ENCODE measurements at regions not wholly inside any gene's neighbourhood (a gene's known extent, or its start where the extent isn't known, plus 50 kb on each side); places are given as distances from the start of the nearest gene placed in this dataset.

- Histone ChIP-seq H3K4me3 (no peak overlapping the region), H3K27ac (no peak overlapping the region)
- no peak for TF ChIP-seq CTCF (IDR thresholded peaks at IDR 0.05)
- DNase-seq (ENCODE audit: low spot score), result no peak
Measured at GRCh38 chr14:95466506-95466905, 49.9 kb downstream of the SYNE3 start.

DNA sequence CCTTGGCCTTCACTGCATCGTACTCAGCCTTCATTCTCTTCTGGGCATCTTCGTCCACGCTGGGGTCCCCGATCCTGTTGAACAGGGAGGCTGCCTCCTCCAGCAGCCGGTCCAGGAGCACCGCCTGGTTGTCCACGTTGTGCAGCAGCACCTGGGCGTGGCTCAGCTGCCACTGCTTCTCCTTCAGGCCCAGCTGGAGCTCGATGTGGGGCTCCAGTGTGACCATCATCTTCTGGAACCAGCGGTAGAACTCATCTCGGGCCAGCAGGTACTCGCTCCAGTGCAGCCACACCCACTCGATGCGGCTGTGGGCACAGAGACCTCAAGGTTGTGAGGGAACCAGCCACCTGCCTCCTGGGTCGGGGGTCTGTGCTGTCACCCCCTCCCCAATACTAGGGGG lies 50.5 kb downstream of the SYNE3 start:
- Histone ChIP-seq H3K27ac (no peak overlapping the region), H3K4me3 (no peak overlapping the region)
- no peak for DNase-seq (ENCODE audit: low spot score)
- no peak for TF ChIP-seq CTCF (IDR thresholded peaks at IDR 0.05)

DNA sequence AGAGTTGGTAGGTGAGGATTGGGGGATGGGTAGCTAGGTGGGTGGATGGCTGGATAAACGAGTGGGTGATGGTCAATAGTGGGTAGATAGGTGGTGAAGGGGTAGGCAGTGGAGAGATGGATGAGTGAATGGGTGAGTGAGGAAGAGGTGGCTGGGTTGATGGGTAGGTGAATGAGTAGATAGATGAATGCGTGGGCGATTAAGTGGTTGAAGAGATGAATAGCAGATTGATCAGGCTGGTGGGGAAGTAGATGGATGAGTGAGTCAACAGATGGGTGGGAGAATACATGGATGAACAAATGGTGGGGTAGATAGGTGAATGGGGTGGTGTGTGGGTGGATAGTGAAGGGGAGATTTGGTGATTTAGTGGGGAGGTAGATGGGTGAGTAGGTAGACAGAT lies 51.1 kb downstream of the SYNE3 start:
- no peak overlapping the region for H3K4me3 ChIP-seq
- no peak overlapping the region for H3K27ac ChIP-seq
- DNase-seq (ENCODE audit: low spot score), result no peak
- TF ChIP-seq CTCF (IDR thresholded peaks at IDR 0.05), result no peak

DNA sequence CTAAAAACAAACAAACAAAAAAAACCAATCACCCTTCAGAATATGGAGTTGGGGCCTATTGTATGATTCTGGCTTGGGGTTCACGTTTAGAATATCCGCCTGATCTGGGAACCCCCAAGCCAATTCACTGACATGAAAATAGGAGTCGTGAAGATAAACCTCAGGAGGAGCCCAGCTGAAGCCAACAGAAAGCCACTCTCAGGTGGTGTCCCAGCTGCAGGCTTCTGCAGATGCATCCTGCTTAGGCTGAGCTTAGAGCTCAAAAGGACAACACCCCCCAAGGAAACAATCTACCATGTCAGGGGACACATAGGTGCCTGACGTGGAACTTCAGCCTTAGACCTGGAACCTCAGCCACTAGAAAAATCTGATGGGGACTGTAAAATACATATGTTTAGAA lies 51.9 kb downstream of the SYNE3 start:
- no peak overlapping the region for H3K27ac ChIP-seq

GRCh38 chr14:95464103-95464502 lies 52.3 kb downstream of the SYNE3 start:
- no peak overlapping the region for H3K4me3 ChIP-seq
- no peak for DNase-seq (ENCODE audit: low spot score)
- no peak for TF ChIP-seq CTCF (IDR thresholded peaks at IDR 0.05)
- H3K27ac ChIP-seq, result no peak overlapping the region

More for the DNA sequence above, 51.9 kb downstream of the SYNE3 start:
- DNase-seq (ENCODE audit: low spot score), result no peak
- no peak for TF ChIP-seq CTCF (IDR thresholded peaks at IDR 0.05)
- H3K4me3 ChIP-seq, result no peak overlapping the region

DNA sequence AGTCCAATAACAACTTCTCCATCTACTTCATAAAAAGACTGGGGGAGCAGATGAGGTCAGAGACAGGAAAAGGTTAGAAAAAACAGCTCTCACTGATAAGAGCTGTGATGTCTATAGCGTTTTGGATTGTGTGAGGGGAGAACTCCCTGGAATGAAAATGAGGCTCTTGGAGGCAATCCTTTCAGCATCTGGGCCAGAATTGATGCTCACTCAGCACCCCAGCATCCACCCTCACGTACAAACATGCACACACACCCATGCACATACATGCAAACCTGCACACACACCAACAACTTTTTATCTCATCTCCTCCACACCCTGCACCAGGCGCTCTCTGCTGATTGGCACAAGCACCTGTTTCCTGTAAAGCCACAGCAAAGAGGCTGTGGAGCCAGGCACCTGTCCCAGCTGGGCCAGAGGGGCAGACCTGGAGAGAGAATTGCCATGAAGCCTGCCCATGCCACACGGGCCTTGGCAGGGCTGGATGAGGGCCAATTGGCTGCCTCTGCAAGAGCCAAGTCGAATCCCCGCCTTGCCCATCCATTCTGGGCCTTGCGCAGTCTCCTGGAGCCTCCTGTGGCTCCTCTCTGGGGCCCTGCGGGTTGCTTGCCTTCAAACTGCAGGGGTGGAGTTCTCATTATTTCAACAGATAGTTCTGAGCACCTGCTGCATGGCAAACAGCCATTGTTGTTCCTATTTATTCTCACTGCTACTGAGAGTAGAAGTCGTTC lies 53.1 kb downstream of the SYNE3 start:
- DNase-seq (ENCODE audit: low spot score), result no peak
- H3K4me3 ChIP-seq, result no peak overlapping the region
- no peak for TF ChIP-seq CTCF (IDR thresholded peaks at IDR 0.05)
- H3K27ac ChIP-seq, result no peak overlapping the region

DNA sequence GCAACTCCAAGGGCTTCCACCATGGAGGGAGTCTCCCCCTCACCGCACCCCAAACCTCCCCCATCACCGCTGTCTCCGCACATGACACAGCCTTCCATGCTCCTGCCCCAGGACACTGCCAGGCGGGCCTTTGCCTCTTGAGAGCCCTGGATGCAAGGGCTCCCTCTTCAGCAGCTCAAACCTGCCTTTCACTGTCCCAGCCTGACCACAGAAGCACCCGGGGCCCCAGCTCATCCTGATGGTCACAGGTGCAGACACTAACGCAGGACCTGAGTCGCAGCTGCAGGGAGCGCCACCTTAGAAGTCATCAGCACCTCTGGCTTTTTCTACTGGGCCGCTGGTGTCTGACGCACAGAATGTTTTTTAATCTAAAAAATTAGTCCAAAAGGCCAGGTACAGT lies 54.0 kb downstream of the SYNE3 start:
- DNase-seq (ENCODE audit: low spot score), result no peak
- H3K4me3 ChIP-seq, result no peak overlapping the region
- TF ChIP-seq CTCF (IDR thresholded peaks at IDR 0.05), result no peak
- no peak overlapping the region for H3K27ac ChIP-seq
